Endothelial cell of umbilical vein (primary cell): ENCODE measurements at regions not wholly inside any gene's neighbourhood (a gene's known extent, or its start where the extent isn't known, plus 50 kb on each side); places are given as distances from the start of the nearest gene placed in this dataset.

Experiments used
- BruUV-seq: library from RNA; stranded (reverse); fragments of 400-500 nt; replicated peaks from 2 replicates; lab custom pipeline; 2021; lab: Mats Ljungman, UMichigan
- CTCF ChIA-PET: fragments of 300-600, 350-600 bp; sonication (Branson Sonifier 250); formaldehyde crosslinking; loops from one replicate; lab custom pipeline; 2021; ENCODE audit warnings: antibody characterized with exemption, inconsistent platforms; lab: Charles Lee
- POLR2A ChIA-PET: fragments of 300-600, 350-600 bp; sonication (Branson Sonifier 250); formaldehyde crosslinking; loops from one replicate; lab custom pipeline; 2021; ENCODE audit warnings: antibody characterized with exemption, inconsistent platforms; lab: Charles Lee
- DNase-seq: peaks from one replicate; pipeline ENCODE4 v3.0.0-alpha.2; 2011; ENCODE audit warnings: low read depth, low spot score
- FAIRE-seq: peaks from 2 replicates; lab custom pipeline; 2011; peaks lifted over from hg19 to GRCh38; lab: Jason Lieb, UNC
- H2AFZ ChIP-seq: 2 replicates; pipeline ENCODE4 v1.6.0; 2012; ENCODE audit warnings: low read depth, low read length, control low read depth, inconsistent platforms
- H3K27ac ChIP-seq: 2 replicates; pipeline ENCODE4 v1.5.1; 2011; ENCODE audit warnings: low read depth, mild to moderate bottlenecking, control low read depth, low read length, moderate library complexity; ENCODE audit not compliant: insufficient read depth
- H3K27me3 ChIP-seq, 2 experiments: 2 replicates each; pipeline versions ENCODE4 v1.6.0 to v1.6.1; 2011; ENCODE audit warnings: low read length in 2 of 2, mixed read lengths in 1 of 2; ENCODE audit not compliant: control insufficient read depth in 2 of 2, insufficient read depth in 2 of 2
- H3K36me3 ChIP-seq, 2 experiments: 2 replicates in 1 of 2; 3 replicates in 1 of 2; pipeline ENCODE4 v1.5.1; 2011; ENCODE audit warnings: low read length in 2 of 2, mild to moderate bottlenecking in 1 of 2, moderate library complexity in 1 of 2; ENCODE audit not compliant: control insufficient read depth in 2 of 2, insufficient read depth in 2 of 2; ENCODE audit errors: extremely low read depth in 1 of 2
- H3K4me1 ChIP-seq: 3 replicates; pipeline ENCODE4 v1.5.1; 2011; ENCODE audit warnings: mild to moderate bottlenecking, low read length; ENCODE audit not compliant: control insufficient read depth, insufficient read depth; ENCODE audit errors: extremely low read depth
- H3K4me2 ChIP-seq: 2 replicates; pipeline ENCODE4 v1.6.1; 2011; ENCODE audit warnings: low read length, control low read depth, mixed read lengths; ENCODE audit not compliant: insufficient read depth
- H3K4me3 ChIP-seq, 3 experiments: fragments of 200-600 bp in 1 of 3; sonication (generic), shearing (Covaris generic) in 1 of 3; replicated peaks in 1 of 3; 2 replicates each; pipeline ENCODE4 v1.5.1; 2011 to 2016; ENCODE audit warnings: control low read depth in 3 of 3, low read length in 3 of 3, mild to moderate bottlenecking in 2 of 3, inconsistent platforms in 1 of 3, low read depth in 1 of 3, moderate library complexity in 1 of 3; ENCODE audit not compliant: insufficient read depth in 1 of 3
- H3K79me2 ChIP-seq: 2 replicates; pipeline ENCODE4 v1.6.0; 2012; ENCODE audit warnings: low read length, inconsistent platforms; ENCODE audit not compliant: control insufficient read depth, insufficient read depth
- H3K9ac ChIP-seq: replicated peaks from 2 replicates; pipeline ENCODE3; 2011; ENCODE audit warnings: low read length, control low read depth; ENCODE audit not compliant: insufficient read depth; ENCODE audit errors: extremely low read depth
- H3K9me1 ChIP-seq: replicated peaks from 3 replicates; pipeline ENCODE4 v1.6.0; 2011; ENCODE audit warnings: mild to moderate bottlenecking, low read length; ENCODE audit not compliant: control insufficient read depth, insufficient read depth; ENCODE audit errors: extremely low read depth
- H3K9me3 ChIP-seq: replicated peaks from 2 replicates; pipeline ENCODE4 v1.5.1; 2012; ENCODE audit warnings: low read length, inconsistent platforms; ENCODE audit not compliant: control insufficient read depth, insufficient read depth
- H4K20me1 ChIP-seq: replicated peaks from 2 replicates; pipeline ENCODE3; 2011; ENCODE audit warnings: mild to moderate bottlenecking, low read length; ENCODE audit not compliant: control insufficient read depth, insufficient read depth; ENCODE audit errors: extremely low read depth
- EZH2 ChIP-seq: IDR thresholded peaks from 2 replicates; pipeline ENCODE4 v1.6.1; 2012; ENCODE audit warnings: borderline replicate concordance, low read depth, mild to moderate bottlenecking, moderate library complexity, low read length, inconsistent platforms; ENCODE audit not compliant: severe bottlenecking
- FOS ChIP-seq: IDR thresholded peaks from 2 replicates; pipeline ENCODE4 v1.6.1; 2011; ENCODE audit warnings: mild to moderate bottlenecking, low read length, moderate library complexity, borderline replicate concordance; ENCODE audit not compliant: insufficient read depth
- GATA2 ChIP-seq: IDR thresholded peaks from 2 replicates; pipeline ENCODE4 v1.7.0; 2011; ENCODE audit warnings: low read depth, mild to moderate bottlenecking, moderate library complexity, mixed read lengths, low read length; ENCODE audit not compliant: insufficient read length, insufficient read depth
- JUN ChIP-seq: IDR thresholded peaks from 2 replicates; pipeline ENCODE4 v1.6.1; 2011; ENCODE audit warnings: borderline replicate concordance, low read depth; ENCODE audit not compliant: insufficient read length, insufficient read depth
- MYC ChIP-seq: IDR thresholded peaks from one replicate; pipeline ENCODE4 v1.6.1; 2011; ENCODE audit warnings: mild to moderate bottlenecking, low read depth, low read length
- POLR2A ChIP-seq: IDR thresholded peaks from 2 replicates; pipeline ENCODE4 v1.6.1; 2012; ENCODE audit warnings: low read depth, mild to moderate bottlenecking, control low read depth, low read length
- POLR2AphosphoS5 ChIP-seq: IDR thresholded peaks from 2 replicates; pipeline ENCODE4 v1.6.1; 2012; ENCODE audit warnings: low read depth, mild to moderate bottlenecking, control low read depth, low read length, moderate library complexity; ENCODE audit not compliant: insufficient read depth
- dilution Hi-C: fragments of 300-500 bp; cut with MboI; formaldehyde crosslinking; loops from one replicate; pipeline ENCODE4 v1.15.0; 2019; ENCODE audit warnings: low sequenced_read_pairs; ENCODE audit not compliant: extremely low pct_ligation_motif_present
- intact Hi-C: fragments of 100-400 bp; cut with micrococcal nuclease; formaldehyde crosslinking; loops from one replicate; pipeline ENCODE4 v1.10.0; 2022
- TF ChIP-seq, protein P1 (sequence below): IDR thresholded peaks from 2 replicates; pipeline ENCODE4 v1.6.1; 2011; ENCODE audit not compliant: insufficient read depth, insufficient read length
- TF ChIP-seq, protein P2 (sequence below), 2 donors: IDR thresholded peaks; 1 replicate in 1 of 2; 2 replicates in 1 of 2; pipeline ENCODE4 v1.5.1; 2011; ENCODE audit warnings: low read length in 2 of 2, mild to moderate bottlenecking in 2 of 2, moderate library complexity in 2 of 2, control low read depth in 1 of 2, inconsistent platforms in 1 of 2, low read depth in 1 of 2; ENCODE audit not compliant: insufficient read depth in 1 of 2; ENCODE audit errors: extremely low read depth in 1 of 2

DNA sequence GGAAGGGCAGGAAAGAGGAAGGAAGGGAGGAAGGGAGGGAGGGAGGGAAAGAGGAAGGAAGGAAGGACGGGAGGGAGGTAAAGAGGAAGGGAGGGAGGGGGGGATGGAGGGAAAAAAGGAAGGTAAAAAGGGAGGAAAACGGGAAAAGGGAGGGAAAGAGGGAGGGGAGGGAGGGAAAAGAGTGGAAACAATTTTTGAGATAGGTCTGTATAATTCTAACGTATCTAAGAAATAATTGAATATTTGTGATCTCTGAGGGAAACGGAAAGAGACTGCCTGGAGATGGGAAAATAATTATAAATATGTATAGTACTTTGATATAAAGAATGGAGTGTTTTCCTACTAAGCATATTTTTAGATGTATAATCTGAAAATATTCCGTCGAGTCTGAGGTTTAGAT is 158.2 kb upstream of the FOXK1 start:
- no TSS peak for BruUV-seq

DNA sequence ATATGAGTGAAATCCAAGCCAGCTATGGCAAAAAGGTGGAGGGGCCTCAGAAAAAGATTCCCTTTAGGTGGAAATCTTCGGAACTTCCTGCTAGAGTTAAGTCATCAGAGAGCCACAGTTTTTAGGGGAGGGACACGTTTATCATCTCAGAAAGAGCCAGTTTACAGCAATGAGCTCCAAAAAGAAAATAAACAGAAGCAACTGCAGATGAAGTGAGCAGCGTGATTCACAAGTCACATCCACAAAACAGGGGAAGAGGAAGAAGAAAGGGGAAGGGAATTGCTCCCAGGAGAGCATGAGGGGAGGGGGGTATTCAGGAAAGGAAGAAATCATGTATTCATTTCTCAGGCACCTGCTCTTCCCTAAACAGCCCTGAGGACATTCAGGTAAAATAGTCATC is 156.2 kb upstream of the FOXK1 start:
- dilution Hi-C loops: no loop called here
- FAIRE-seq: no peak
- no peaks in the 10 kb centered on the region for H3K27me3 ChIP-seq

More for the DNA sequence above, 158.2 kb upstream of the FOXK1 start:
- Histone ChIP-seq H3K27me3 (no peaks in the 10 kb centered on the region), H3K36me3 (no peaks in the 10 kb centered on the region), H3K27ac (no peak overlapping the region), H4K20me1 (no peaks in the 10 kb centered on the region), H3K4me3 (no peak overlapping the region), H3K4me1 (no peaks in the 10 kb centered on the region), H3K9me3 (no peaks in the 10 kb centered on the region), H3K79me2 (no peaks in the 10 kb centered on the region), H2AFZ (no peak overlapping the region), H3K4me2 (no peak overlapping the region), H3K9ac (no peak overlapping the region), H3K9me1 (no peaks in the 10 kb centered on the region)
- no peak for TF ChIP-seq FOS
- TF ChIP-seq, protein P1, sequence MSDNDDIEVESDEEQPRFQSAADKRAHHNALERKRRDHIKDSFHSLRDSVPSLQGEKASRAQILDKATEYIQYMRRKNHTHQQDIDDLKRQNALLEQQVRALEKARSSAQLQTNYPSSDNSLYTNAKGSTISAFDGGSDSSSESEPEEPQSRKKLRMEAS: no peak
- dilution Hi-C loops (no loop called here), intact Hi-C loops (no loop called here)
- ChIA-PET POLR2A (no interaction called here), CTCF (no interaction called here)
- FAIRE-seq: no peak
- no peak for DNase-seq

More for the DNA sequence above, 156.2 kb upstream of the FOXK1 start:
- BruUV-seq: no TSS peak
- Histone ChIP-seq H4K20me1 (no peaks in the 10 kb centered on the region), H2AFZ (no peak overlapping the region), H3K27ac (no peak overlapping the region), H3K9me1 (no peaks in the 10 kb centered on the region), H3K4me3 (no peak overlapping the region), H3K36me3 (no peaks in the 10 kb centered on the region), H3K9me3 (no peaks in the 10 kb centered on the region), H3K9ac (no peak overlapping the region), H3K4me1 (no peaks in the 10 kb centered on the region), H3K79me2 (no peaks in the 10 kb centered on the region), H3K4me2 (no peak overlapping the region)
- no peak for DNase-seq
- CTCF ChIA-PET: no interaction called here
- TF ChIP-seq GATA2 (no peak), JUN (no peak), POLR2A (no peak), MYC (no peak), EZH2 (no peak), FOS (no peak), POLR2AphosphoS5 (no peak)
- TF ChIP-seq, protein P2, sequence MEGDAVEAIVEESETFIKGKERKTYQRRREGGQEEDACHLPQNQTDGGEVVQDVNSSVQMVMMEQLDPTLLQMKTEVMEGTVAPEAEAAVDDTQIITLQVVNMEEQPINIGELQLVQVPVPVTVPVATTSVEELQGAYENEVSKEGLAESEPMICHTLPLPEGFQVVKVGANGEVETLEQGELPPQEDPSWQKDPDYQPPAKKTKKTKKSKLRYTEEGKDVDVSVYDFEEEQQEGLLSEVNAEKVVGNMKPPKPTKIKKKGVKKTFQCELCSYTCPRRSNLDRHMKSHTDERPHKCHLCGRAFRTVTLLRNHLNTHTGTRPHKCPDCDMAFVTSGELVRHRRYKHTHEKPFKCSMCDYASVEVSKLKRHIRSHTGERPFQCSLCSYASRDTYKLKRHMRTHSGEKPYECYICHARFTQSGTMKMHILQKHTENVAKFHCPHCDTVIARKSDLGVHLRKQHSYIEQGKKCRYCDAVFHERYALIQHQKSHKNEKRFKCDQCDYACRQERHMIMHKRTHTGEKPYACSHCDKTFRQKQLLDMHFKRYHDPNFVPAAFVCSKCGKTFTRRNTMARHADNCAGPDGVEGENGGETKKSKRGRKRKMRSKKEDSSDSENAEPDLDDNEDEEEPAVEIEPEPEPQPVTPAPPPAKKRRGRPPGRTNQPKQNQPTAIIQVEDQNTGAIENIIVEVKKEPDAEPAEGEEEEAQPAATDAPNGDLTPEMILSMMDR (IDR thresholded peaks at IDR 0.05; ENCODE audit: extremely low read depth in 1 of 2, insufficient read depth in 1 of 2, low read depth in 1 of 2, low read length in 2 of 2): no peak
- TF ChIP-seq, protein P1: no peak
- POLR2A ChIA-PET: no interaction called here
- intact Hi-C loops: no loop called here
